NCI-H1930 (cell line): ENCODE measurements at regions not wholly inside any gene's neighbourhood (a gene's known extent, or its start where the extent isn't known, plus 50 kb on each side); places are given as distances from the start of the nearest gene placed in this dataset.

Source experiments
- DNase-seq, 2 experiments: peaks; one replicate each; lab custom pipeline; 2025; lab: John Stamatoyannopoulos, UW

DNA sequence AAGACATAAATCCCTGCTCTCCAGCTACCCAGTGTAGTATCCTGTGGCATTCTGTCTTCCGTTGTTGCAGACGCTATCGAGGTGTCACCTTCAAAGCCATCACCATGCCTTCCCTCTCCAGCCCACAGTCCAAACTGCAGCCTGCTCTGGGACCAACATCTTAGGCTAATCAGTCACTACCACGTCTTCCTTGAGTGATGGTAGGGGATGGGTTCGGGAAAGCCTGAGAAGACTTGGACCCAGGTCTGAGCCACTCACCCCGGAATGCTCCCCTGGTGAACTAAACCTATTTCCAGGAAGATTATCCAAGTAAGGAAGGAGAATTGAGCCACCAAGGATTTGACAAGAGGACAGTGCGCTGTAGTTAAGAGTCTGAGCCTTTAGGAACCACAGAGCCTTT is 52.9 kb upstream of the IRX1 start:
- DNase-seq = no peak

DNA sequence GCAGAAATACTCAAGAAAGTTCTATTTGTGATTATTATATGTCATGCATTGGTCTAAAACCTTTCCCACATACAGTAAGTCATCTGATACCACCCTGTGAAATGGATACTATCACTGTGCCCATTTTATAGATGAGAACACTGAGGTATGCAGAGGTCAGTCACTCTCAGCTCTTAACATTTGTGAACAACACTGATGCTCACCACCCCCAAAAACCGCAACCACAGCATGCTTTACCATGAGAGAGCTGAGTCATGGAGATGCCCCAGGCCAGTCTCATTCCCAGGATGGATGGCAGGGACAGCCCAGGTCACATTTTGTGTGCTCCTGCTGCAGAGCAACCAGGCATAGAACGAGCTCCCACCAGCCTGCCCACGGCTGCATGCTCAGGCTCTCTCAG is 53.5 kb upstream of the IRX1 start:
- no peak for DNase-seq

DNA sequence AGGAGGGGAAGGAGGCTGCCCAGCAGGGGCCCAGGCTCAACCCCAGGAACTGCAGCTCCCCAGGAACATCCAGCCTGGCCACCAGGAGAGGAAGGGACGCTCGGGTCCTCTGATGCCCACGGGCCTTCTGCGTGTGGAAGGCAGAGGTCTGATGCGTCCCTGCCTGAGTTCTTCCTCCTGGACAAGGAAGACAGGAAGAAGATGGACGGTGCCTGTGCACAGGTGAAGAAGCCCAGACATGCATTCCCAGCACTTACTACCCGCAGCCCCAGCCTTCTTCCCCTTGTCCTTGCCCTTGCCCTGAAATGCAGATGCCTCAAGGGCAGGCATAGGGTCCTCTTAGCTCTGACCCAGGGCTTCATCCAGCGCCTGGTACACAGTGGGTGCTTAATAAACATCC is 56.7 kb upstream of the IRX1 start:
- no peak for DNase-seq

DNA sequence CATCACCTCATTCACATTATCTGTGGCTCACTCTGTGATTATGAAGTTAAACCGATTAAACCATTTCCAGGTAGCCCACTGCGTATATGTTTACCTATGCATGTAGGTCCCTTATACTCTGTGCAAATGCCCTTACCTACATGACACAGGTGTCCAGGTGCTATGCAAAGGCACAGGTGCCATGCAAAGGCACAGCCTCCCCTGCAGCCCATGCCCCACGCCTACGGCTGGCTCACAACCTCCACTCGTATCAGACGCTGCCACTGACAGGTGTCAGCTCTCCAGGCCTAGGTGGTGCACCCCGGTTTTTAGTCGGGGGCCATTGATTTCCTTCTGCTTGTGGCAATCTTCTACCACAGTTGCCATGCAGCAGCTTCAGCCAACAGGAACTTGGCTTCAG is 57.7 kb upstream of the IRX1 start:
- DNase-seq = no peak

DNA sequence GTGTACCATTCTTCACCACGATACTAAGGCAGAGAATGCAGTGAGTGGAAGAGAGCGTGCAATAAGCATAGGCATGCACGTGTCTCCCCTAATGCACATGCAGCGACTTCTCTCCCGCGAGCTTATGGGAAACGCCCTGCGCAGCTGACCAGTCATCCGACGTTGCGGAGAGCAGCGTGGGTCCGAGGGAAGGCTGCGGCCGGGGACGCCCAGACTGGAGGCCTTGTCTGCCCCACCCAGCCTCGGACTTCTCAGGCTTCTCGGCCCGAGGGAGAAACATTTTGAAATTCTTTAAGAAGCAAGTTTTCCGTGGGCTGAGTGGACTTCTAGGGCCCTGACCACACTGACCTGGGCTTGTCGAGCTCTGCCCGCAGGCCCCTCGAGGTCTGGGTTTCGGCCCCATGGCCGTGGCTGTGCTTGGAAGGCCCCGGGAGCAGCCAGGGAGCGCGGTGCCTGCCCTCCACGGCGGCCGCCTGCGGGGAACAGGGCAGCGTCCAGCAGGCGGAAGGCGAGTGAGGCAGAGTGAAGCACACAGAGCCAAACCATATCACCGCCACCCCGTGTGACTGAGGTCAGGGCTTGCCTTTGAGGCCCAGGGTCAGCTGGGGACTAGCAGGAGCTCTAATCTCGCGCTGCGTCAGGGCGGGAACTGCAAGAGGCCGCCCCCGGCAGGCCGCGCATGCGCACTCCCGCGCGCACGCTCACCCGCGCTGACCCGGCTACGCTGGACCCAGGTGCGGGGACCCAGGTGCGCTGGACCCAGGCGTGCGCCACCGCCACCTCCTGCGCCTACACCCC is 60.0 kb upstream of the IRX1 start:
- DNase-seq = no peak

DNA sequence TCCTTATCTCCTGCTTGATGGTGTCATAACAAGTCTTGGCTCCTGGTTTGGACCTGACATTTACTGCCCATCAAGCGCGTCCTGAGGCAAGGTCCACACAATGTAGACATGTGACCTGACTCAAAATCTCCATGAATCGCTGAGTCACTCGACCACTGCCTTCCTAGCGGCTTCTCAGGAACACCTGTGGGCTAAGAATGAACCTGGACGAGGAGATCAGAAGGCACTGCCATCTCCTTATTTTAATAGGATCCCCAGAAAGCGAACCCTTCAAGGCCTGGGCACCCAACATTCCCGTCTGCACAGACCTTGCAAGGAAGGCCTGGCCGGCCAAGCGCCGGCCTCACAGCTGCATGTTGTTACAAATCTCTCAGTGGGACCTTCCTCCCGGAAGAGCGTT is 60.6 kb upstream of the IRX1 start:
- DNase-seq = no peak

DNA sequence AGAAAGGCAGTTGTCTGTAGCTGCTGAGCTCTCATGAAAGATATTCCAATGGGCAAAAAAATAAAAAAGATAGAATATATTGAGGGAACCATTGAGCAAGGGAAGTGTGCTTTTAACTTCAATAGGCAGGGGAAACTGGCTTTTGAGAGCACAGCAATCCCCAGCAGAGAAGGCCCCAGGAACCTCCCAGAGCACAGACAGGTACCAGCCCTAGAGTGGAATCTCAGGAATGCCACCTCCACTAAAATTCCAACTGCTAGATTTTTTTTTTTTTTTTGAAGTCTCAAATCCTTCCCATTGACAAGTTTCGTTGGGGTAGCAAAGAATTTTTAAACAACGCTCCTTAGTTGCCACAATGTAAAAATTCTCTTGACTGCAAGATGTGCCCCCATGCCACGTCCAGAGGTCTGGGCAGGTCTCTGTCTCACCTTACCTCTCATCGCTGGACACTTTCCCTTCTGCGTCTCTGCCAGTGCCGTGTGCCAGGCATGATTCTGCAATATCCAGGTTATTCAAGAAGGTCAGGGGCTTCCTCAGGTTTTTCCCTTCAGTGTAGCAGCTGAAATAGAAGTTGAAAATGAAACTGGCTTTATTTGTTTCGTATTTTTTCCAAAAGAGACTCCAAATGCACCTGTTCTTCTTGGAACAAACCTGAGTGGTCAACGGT is 64.2 kb upstream of the IRX1 start:
- no peak for DNase-seq

DNA sequence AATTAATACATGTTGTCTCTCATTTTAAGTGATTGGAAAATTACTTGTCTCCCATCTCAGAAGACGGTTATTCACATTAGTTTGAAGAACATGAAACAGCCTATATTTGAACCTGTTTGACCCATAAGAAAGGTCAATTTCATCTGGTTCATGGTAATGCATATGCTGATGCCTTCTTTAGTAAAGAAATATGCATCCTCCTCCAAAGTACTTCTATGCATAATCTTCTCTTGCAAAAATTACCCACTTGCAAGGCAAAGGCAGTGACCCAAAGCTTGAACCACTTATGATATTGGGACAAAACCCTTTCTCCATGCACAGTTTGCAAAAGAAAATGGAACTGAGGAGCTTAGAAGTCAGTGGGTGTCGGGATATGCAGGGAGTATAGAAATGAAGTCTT is 65.4 kb upstream of the IRX1 start:
- DNase-seq = no peak

DNA sequence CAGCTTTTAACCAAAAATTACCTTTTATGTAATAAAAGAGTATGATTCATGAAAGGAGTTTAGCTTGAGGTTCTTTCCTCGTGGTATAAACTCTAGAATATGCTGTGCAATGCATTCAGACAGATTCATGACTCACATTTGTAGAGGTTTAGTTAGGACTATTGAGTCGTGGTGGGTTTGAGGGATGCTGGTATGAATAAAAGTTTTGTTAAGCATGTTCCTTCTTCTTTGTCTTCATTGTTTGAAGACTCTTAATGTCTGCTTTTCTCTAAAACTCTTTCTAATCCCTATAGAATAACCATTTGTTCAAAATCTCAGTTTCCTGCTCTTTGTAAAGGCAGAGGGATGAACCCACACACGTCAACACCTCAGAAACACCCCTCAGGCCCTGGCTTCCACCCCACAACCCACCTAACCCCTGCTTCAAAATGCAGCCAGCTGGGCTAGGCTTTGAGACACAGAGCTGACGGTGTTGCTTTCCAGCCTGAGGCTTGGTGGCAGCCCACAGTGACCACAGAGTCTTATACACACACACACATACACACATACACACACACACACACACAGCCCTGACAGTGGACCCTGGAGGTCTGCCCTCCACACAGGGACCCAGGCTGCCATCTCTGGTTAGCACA is 69.0 kb upstream of the IRX1 start:
- DNase-seq = no peak

DNA sequence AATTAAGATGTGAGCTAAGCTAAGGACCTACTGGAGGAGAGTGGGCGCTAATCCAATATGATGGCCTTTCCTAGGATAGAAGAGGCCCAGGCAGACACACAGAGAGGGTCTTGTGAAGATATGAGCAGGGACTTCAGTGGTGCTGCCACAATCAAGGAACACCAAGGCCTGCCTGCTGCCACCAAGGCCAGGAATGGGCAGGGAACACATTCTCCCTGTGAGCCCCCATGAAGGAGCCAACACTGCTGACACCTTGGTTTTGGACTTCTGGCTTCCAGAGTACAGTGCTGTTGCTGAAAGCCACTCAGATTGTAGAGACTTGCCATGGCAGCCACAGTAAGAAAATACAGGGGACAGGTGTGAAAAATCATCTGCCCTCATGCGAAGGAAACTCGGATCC is 73.1 kb upstream of the IRX1 start:
- DNase-seq = no peak

DNA sequence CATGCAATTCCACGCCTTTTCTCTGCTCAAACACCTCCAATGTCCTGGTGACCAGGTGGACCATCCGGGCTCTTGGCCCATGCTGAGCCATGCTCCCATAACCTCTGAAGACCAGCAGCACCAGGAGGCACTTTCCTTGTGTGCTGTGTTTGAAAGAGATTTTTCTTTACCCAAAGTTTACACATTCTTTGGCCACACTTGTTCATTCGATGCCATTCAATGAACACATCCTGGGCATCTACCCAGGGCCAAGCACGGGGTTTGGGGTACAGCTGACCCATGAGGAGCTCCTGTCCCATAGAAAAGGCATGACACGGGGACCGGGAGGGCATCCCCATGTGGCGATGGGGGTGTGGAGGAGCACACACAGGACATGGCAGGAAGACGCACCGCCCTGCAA is 77.1 kb upstream of the IRX1 start:
- DNase-seq = no peak

DNA sequence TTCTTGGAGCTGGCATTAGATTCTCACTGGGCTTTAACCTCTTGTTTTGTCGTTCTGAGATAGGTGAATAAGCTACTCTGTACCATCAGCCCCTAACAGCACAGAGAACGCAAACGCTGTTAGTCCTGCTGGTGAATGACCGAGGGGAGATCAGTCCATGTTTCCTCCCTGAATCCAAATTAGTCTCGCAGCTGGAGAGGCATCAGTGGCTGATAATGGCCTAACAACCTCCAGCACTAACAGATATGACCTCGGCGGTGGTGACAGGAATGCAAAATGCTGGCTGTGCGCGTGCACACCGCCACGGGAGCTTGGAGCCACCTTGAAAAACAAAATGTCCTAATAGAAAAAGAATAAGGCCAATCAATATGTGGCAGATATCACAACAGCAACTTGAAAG is 77.6 kb upstream of the IRX1 start:
- no peak for DNase-seq

DNA sequence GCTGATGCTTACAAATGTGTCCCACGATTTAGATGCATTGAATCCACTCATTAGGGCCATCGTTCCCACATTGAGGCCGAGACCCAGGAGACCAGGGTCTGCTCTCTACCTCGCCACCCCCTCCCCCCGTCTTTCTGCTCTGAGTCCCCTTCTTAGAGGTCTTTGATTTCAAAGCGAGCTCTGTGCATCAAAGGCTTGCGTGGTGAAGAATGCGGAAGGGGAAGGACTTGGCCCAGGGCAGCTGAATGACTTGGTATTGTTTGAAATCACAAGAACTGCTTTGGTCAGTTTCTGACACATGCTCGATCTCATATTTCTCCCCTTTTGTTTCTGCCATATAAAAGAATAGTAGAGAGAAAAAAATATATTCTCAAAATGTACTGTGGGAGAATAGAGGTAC is 78.3 kb upstream of the IRX1 start:
- no peak for DNase-seq

DNA sequence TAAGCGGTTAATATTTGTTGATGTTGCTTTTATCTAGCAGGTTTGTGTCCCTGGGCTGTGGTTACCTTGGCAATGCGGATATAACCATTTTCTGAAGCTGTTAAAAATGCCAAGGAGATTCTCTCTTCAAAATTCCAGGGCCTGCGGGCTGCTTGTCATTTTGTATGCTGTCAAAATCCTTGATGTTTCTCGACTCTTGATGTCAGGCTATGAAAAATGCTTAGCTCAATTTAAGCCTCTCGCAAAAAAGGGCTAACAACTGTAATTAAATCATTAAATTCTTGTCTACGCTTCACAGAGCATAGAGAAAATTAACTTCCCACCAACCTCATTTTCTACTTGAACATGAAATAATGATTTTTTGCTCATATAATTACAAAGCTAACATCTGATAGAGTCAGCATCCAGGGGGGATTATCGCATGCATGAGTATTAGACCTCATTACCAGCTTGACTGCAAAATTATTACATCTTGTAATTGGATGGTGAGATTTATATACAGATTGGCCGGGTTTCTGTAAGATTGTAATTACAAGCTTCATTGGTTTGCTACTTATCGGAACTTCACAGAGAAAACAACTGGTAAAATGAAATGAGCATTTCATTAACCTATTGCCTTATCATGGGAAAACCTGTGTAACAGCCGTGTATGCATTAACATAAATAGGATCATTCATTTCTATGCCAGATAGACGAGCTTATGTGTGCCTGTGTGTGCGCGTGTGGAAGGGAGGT is 83.1 kb upstream of the IRX1 start:
- peak in 1 of 2 experiments; percentile 26 for DNase-seq

DNA sequence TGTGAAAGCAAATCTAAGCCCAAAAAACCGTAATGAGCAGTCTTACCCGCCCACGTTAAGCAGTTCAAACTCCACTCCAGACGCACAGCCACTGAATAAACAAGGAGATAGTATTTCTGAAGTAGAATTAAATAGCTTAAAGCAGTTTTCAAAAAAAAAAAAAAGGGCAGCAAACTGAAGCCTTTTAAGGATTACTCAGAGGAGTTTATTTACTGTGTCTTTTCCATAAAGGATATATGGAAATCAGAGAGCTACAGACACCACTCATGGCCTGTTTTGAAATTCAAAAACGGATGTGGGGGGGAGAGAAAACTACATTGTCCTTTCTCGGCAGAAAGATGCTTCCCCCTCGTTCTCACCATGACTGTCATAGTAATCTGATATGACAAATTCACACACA is 83.7 kb upstream of the IRX1 start:
- DNase-seq = no peak

DNA sequence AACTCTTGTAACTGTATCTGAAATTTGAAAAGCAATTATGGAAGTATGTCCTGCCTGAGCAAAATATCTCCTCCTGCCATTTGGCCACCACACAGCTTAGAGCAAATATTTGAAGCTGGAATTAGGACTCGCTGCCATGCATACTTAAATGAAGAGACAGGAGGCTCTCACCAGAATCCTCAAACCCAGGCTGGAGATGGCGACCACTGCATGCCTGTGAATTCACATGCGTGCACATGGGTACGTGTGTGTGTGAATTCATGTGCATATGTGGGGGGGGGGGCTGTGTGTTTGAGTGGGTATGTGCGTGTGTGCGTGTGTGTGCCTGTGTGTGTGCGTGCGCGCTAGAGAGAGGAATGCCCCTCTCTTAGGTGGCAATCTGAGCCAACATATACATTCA is 84.1 kb upstream of the IRX1 start:
- DNase-seq = no peak

DNA sequence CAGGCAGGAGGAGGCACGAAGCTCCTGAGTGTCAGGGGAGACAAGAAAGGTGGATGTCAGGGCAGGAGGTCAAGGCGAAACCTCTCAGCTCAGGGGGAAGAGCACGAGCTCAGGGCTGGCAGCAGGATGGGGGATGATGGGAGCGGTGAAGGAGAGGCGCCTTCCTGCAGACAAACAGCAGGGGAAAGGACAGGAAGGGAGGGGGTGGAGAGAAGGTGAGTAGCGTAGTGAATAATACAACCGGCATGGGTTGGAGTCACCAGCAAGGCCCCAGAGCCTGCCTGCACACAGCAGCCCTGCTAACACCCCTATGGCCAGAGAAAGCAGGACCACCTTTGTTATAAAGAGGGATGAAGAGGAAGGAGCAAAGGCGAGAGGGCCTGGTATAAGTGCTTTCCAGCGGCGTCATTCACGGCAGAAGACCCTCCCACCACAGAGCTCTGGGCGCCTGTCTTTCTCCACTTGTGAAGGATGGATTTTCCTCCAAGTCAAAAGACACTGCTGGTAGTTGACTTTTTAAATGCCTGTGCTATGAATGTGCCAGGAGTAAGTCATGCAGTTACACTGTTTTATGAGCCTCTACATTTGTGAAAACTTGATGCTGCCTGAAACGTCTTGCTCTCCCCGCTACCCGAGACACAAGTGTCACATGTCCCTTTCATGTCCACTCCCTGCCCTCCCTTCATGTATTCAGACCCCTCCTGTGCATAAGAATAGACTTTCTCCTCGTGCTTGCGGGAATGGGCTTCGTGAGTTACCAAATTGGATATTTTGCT is 84.8 kb upstream of the IRX1 start:
- DNase-seq = no peak

DNA sequence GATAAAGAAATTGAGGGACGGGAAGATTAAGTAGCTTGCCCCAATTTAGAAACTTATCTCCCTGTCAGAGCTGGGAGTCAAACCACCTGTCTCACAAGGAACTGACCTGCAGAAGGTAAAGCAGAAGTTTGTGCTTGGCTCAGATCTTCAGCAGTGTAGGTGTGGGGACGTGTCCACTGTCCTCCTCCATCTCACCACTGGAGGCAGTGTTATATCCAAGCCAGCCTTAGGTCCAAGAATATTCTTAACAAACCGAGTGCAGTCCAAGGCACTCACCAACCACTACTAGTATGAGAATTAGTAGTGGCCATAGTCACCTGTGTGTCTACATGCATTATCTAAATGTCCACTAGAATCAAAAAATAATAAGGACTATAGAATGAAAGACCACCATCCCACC is 86.3 kb upstream of the IRX1 start:
- no peak for DNase-seq

DNA sequence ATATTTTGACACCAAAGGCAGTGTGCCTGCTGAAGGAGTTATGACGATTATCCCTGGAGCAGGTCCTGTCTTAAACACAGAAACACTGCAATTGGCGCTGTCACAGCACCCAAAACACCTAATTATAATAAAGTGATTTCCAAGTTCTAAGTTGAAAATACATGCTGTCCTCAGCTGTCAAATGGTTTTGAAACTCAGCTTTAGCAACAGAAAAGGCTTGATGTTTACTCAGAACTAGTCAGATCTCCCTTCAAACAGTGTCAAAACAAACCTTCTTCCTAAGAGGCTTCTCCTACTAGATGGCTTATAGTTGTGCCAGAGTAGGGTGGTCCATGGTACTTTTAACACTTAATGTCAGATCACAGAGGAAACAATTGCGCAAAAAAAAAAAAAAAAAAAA is 87.2 kb upstream of the IRX1 start:
- no peak for DNase-seq

DNA sequence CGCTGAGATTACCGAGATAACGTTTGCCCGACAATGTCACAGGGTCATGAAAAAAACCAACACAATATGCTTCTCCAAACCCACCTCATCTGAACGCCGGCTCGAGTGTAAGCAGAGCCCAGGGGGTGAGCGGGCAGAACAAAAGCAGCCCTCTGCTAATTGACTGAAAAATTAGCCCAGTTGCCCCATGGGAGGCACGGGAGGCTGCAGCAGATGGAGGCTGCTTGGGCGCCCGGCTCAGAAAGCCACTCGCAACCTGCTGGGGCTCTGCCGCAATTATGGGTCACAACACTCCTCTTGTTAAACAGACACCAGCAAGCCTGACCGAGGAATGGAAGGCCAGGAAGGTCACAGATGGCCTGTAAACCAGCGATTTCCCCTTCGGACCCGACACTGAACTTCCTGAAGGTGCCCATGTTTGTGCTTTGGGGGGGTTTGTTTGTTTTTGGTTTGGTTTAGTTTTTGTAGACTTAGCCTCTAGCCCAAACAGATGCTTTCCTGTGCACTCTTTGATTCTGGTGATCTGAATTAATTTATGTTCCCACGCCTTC is 104.6 kb upstream of the IRX1 start:
- no peak for DNase-seq

DNA sequence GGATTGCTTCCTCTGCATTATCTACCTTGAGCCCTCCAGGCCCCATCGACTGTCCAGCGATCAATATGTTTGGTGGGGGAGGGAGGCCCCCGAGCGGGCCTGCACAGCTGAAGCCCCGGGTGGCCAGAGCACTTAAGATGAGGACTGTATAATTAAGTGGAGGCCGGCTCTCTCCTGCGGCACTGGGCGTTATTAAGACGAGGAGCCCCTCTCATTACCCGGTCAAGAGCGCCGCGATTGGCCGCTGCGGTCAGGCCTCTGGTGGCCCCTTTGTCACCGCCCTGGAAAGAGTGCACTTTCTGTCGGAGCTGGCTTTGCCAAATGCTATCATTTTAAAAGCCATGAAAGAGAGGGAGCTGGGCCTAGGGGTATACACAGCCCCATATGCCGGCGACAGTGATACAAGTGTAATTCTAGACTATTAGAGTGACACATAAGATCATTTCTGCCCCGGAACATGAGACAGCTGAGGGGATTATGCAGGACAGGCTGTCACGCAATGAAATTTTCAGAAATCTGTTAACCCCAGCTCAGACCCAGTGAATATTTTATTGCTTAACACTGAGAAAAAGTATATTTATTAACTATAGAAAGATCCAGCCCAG is 106.3 kb upstream of the IRX1 start:
- no peak for DNase-seq
